WTC11 (cell line): ENCODE measurements at regions not wholly inside any gene's neighbourhood (a gene's known extent, or its start where the extent isn't known, plus 50 kb on each side); places are given as distances from the start of the nearest gene placed in this dataset.

Source experiments
- ATAC-seq: fragments of 200-7000 bp; cut with Tn5 transposase; 2 replicates; pipeline ENCODE4 v1.10.0; 2021; ENCODE audit warnings: mild to moderate bottlenecking, moderate library complexity
- CTCF ChIA-PET: fragments of 300-600 bp; sonication (Branson Sonifier 250); formaldehyde crosslinking; loops from one replicate; lab custom pipeline; 2021; ENCODE audit warnings: antibody characterized with exemption; lab: Charles Lee
- POLR2A ChIA-PET: fragments of 350-600 bp; sonication (Branson Sonifier 250); formaldehyde crosslinking; loops from one replicate; lab custom pipeline; 2021; ENCODE audit warnings: antibody characterized with exemption; lab: Charles Lee
- DNase-seq: peaks from one replicate; pipeline ENCODE4 v3.0.0; 2021; ENCODE audit warnings: low spot score
- H3K27ac Mint-ChIP-seq: 2 replicates; pipeline ENCODE4 v1.8.0; 2021; ENCODE audit warnings: mixed read lengths
- H3K27me3 Mint-ChIP-seq: 2 replicates; pipeline ENCODE4 v1.8.0; 2021; ENCODE audit warnings: low read depth, mild to moderate bottlenecking, moderate library complexity, mixed read lengths
- H3K36me3 Mint-ChIP-seq: 2 replicates; pipeline ENCODE4 v1.8.0; 2021; ENCODE audit warnings: mixed read lengths
- H3K4me1 Mint-ChIP-seq: 2 replicates; pipeline ENCODE4 v1.8.0; 2022; ENCODE audit warnings: mixed read lengths
- H3K4me3 Mint-ChIP-seq: 2 replicates; pipeline ENCODE4 v1.8.0; 2021; ENCODE audit warnings: mild to moderate bottlenecking, moderate library complexity, mixed read lengths
- H3K9me3 Mint-ChIP-seq: 2 replicates; pipeline ENCODE4 v1.8.0; 2021; ENCODE audit warnings: mixed read lengths
- ATF1 ChIP-seq: sonication (generic); formaldehyde crosslinking; IDR thresholded peaks from 2 replicates; pipeline ENCODE4 v1.8.1; 2023; ENCODE audit warnings: mild to moderate bottlenecking, moderate library complexity, missing genetic modification reagents
- ATF2 ChIP-seq: sonication (generic); formaldehyde crosslinking; IDR thresholded peaks from 2 replicates; pipeline ENCODE4 v1.8.1; 2022; ENCODE audit warnings: low read depth, missing genetic modification reagents, borderline replicate concordance
- CDX4 ChIP-seq: fragments of 250-450 bp; sonication (Bioruptor Pico); IDR thresholded peaks from 2 replicates; pipeline ENCODE4 v1.9.0; 2021; ENCODE audit warnings: moderate library complexity, mild to moderate bottlenecking, inconsistent platforms, borderline replicate concordance
- CREB1 ChIP-seq: sonication (generic); formaldehyde crosslinking; IDR thresholded peaks from 2 replicates; pipeline ENCODE4 v1.8.0; 2023; ENCODE audit warnings: mild to moderate bottlenecking, missing genetic modification reagents
- ELF4 ChIP-seq: sonication (generic); formaldehyde crosslinking; IDR thresholded peaks from 2 replicates; pipeline ENCODE4 v1.8.1; 2022; ENCODE audit warnings: low read depth, mild to moderate bottlenecking, moderate library complexity, missing genetic modification reagents
- FOXP1 ChIP-seq: sonication (generic); formaldehyde crosslinking; IDR thresholded peaks from 2 replicates; pipeline ENCODE4 v1.8.0; 2022; ENCODE audit warnings: missing genetic modification reagents, mild to moderate bottlenecking, moderate library complexity, borderline replicate concordance
- MLX ChIP-seq: sonication (generic); formaldehyde crosslinking; IDR thresholded peaks from 2 replicates; pipeline ENCODE4 v1.8.1; 2023; ENCODE audit warnings: mild to moderate bottlenecking, missing genetic modification reagents, moderate library complexity
- NR1H2 ChIP-seq: sonication (generic); formaldehyde crosslinking; IDR thresholded peaks from 2 replicates; pipeline ENCODE4 v1.9.0; 2021; ENCODE audit warnings: mild to moderate bottlenecking, moderate library complexity, missing genetic modification reagents
- SP1 ChIP-seq: sonication (generic); formaldehyde crosslinking; conservative IDR thresholded peaks from 2 replicates; pipeline ENCODE4 v1.8.1; 2022; ENCODE audit warnings: missing genetic modification reagents
- TEAD4 ChIP-seq: sonication (generic); formaldehyde crosslinking; IDR thresholded peaks from 2 replicates; pipeline ENCODE4 v1.8.0; 2022; ENCODE audit warnings: mild to moderate bottlenecking, missing genetic modification reagents
- ZNF138 ChIP-seq: sonication (generic); formaldehyde crosslinking; conservative IDR thresholded peaks from 2 replicates; pipeline ENCODE4 v1.8.1; 2022; ENCODE audit warnings: mild to moderate bottlenecking, moderate library complexity, missing genetic modification reagents
- ZNF219 ChIP-seq: sonication (generic); formaldehyde crosslinking; IDR thresholded peaks from 2 replicates; pipeline ENCODE4 v1.8.0; 2023; ENCODE audit warnings: missing genetic modification reagents, mild to moderate bottlenecking, borderline replicate concordance
- ZNF423 ChIP-seq: fragments of 250-450 bp; sonication (Bioruptor Pico); IDR thresholded peaks from 2 replicates; pipeline ENCODE4 v2.1.2; 2022; ENCODE audit warnings: mild to moderate bottlenecking, moderate library complexity
- ZNF532 ChIP-seq: fragments of 250-450 bp; sonication (Bioruptor Pico); IDR thresholded peaks from 2 replicates; pipeline ENCODE4 v1.9.0; 2021; ENCODE audit warnings: mild to moderate bottlenecking, borderline replicate concordance
- TF ChIP-seq, protein P1 (sequence below): sonication (generic); formaldehyde crosslinking; IDR thresholded peaks from 2 replicates; pipeline ENCODE4 v1.8.0; 2023; ENCODE audit warnings: missing genetic modification reagents, mild to moderate bottlenecking, borderline replicate concordance
- TF ChIP-seq, protein P2 (sequence below): sonication (generic); formaldehyde crosslinking; conservative IDR thresholded peaks from 2 replicates; pipeline ENCODE4 v1.8.1; 2023; ENCODE audit warnings: mild to moderate bottlenecking, low read depth, missing genetic modification reagents, moderate library complexity

DNA sequence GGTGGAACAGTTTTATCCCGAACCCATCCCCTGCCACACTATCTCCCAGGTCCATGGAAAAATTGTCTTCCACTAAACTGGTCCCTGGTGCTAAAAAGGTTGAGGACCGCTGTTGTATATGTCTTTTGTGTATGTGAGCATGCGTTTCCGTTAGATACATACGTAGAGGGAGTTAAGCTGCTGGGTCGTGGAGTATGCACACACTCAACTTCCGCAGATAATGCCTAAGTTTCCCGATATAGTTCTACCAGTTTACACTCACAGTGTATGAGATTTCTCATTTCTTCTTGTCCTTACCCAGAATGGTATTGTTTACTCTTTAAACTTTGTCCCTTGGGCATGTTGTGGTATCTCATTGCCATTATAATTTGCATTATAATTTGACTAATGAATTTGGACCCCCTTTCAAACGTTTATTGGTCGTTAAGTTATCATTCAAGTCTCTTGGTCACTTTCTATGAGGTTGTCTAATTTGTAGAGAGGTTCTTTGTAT, 50.5 kb upstream of the SCAF8 start:
- H3K9me3 Mint-ChIP-seq: peaks cover 6% of the 10 kb centered on the region
- no peak for DNase-seq
- no peak overlapping the region for H3K27ac Mint-ChIP-seq
- peaks cover 7% of the 10 kb centered on the region; the same call in 1 of the 2 replicates for H3K36me3 Mint-ChIP-seq
- no peak overlapping the region for H3K4me3 Mint-ChIP-seq
- H3K4me1 Mint-ChIP-seq: no peaks in the 10 kb centered on the region
- ChIA-PET CTCF (no interaction called here), POLR2A (no interaction called here)
- H3K27me3 Mint-ChIP-seq: no peaks in the 10 kb centered on the region
- TF ChIP-seq CDX4 (CRISPR knock-in tag): no peak
- TF ChIP-seq, protein P1, sequence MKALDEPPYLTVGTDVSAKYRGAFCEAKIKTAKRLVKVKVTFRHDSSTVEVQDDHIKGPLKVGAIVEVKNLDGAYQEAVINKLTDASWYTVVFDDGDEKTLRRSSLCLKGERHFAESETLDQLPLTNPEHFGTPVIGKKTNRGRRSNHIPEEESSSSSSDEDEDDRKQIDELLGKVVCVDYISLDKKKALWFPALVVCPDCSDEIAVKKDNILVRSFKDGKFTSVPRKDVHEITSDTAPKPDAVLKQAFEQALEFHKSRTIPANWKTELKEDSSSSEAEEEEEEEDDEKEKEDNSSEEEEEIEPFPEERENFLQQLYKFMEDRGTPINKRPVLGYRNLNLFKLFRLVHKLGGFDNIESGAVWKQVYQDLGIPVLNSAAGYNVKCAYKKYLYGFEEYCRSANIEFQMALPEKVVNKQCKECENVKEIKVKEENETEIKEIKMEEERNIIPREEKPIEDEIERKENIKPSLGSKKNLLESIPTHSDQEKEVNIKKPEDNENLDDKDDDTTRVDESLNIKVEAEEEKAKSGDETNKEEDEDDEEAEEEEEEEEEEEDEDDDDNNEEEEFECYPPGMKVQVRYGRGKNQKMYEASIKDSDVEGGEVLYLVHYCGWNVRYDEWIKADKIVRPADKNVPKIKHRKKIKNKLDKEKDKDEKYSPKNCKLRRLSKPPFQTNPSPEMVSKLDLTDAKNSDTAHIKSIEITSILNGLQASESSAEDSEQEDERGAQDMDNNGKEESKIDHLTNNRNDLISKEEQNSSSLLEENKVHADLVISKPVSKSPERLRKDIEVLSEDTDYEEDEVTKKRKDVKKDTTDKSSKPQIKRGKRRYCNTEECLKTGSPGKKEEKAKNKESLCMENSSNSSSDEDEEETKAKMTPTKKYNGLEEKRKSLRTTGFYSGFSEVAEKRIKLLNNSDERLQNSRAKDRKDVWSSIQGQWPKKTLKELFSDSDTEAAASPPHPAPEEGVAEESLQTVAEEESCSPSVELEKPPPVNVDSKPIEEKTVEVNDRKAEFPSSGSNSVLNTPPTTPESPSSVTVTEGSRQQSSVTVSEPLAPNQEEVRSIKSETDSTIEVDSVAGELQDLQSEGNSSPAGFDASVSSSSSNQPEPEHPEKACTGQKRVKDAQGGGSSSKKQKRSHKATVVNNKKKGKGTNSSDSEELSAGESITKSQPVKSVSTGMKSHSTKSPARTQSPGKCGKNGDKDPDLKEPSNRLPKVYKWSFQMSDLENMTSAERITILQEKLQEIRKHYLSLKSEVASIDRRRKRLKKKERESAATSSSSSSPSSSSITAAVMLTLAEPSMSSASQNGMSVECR: no peak
- TF ChIP-seq MLX (CRISPR knock-in tag): no peak
- no peak for TF ChIP-seq SP1 (CRISPR knock-in tag)
- no peak for TF ChIP-seq ZNF138
- no peak for TF ChIP-seq ZNF219 (CRISPR knock-in tag)
- TF ChIP-seq ELF4: no peak
- no peak for TF ChIP-seq ATF2 (CRISPR knock-in tag)
- no peak for TF ChIP-seq NR1H2
- no peak for TF ChIP-seq TEAD4 (CRISPR knock-in tag)
- TF ChIP-seq, protein P2, sequence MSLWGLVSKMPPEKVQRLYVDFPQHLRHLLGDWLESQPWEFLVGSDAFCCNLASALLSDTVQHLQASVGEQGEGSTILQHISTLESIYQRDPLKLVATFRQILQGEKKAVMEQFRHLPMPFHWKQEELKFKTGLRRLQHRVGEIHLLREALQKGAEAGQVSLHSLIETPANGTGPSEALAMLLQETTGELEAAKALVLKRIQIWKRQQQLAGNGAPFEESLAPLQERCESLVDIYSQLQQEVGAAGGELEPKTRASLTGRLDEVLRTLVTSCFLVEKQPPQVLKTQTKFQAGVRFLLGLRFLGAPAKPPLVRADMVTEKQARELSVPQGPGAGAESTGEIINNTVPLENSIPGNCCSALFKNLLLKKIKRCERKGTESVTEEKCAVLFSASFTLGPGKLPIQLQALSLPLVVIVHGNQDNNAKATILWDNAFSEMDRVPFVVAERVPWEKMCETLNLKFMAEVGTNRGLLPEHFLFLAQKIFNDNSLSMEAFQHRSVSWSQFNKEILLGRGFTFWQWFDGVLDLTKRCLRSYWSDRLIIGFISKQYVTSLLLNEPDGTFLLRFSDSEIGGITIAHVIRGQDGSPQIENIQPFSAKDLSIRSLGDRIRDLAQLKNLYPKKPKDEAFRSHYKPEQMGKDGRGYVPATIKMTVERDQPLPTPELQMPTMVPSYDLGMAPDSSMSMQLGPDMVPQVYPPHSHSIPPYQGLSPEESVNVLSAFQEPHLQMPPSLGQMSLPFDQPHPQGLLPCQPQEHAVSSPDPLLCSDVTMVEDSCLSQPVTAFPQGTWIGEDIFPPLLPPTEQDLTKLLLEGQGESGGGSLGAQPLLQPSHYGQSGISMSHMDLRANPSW (CRISPR knock-in tag): no peak
- no peak for TF ChIP-seq ZNF423
- no peak for TF ChIP-seq CREB1 (CRISPR knock-in tag)
- TF ChIP-seq ATF1 (CRISPR knock-in tag): no peak
- no peak for TF ChIP-seq ZNF532 (CRISPR knock-in tag)
- TF ChIP-seq FOXP1 (CRISPR knock-in tag): no peak
- no peak for ATAC-seq
